Ovary (tissue), 3 donors: ENCODE measurements at regions not wholly inside any gene's neighbourhood (a gene's known extent, or its start where the extent isn't known, plus 50 kb on each side); places are given as distances from the start of the nearest gene placed in this dataset.

Experiments
- EP300 ChIP-seq: sonication (generic); formaldehyde crosslinking; IDR thresholded peaks from one replicate; pipeline ENCODE4 v1.6.1; 2017; ENCODE audit warnings: antibody characterized with exemption
- POLR2A ChIP-seq: fragments of 450-650 bp; IDR thresholded peaks from one replicate; pipeline ENCODE4 v1.6.1; 2017; ENCODE audit warnings: antibody characterized with exemption, mild to moderate bottlenecking, moderate library complexity
- TF ChIP-seq, protein P1 (sequence below), 3 donors: fragments of 450-650 bp in 2 of 3; fragments of 200-600 bp in 1 of 3; IDR thresholded peaks; one replicate each; pipeline versions ENCODE4 v1.5.1 to v1.8.0; 2016 to 2022; ENCODE audit warnings: antibody characterized with exemption in 3 of 3, mild to moderate bottlenecking in 1 of 3
- donor health status: DM: no; HTN: no; CAD: no.

DNA sequence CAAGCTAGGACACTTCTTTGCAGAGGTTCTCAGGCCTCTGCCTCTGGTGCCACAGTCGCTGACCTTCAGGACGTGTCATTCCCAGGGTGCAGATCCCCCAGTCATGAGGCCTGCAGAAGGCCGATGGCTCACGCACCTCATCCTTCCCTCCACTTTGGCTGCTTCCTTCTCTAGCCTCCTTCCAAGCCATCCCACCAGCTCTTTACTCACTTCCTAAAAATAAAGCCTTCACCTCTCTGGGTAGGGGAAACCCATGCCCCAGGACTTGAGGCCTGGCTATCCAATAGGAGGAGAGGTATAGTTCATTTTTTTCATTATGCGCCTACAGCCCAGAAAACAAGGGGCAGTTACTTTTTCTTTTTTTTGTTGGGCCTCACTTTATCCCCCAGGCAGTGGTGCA is 91.4 kb downstream of the B3GNT2 start:
- TF ChIP-seq, protein P1, sequence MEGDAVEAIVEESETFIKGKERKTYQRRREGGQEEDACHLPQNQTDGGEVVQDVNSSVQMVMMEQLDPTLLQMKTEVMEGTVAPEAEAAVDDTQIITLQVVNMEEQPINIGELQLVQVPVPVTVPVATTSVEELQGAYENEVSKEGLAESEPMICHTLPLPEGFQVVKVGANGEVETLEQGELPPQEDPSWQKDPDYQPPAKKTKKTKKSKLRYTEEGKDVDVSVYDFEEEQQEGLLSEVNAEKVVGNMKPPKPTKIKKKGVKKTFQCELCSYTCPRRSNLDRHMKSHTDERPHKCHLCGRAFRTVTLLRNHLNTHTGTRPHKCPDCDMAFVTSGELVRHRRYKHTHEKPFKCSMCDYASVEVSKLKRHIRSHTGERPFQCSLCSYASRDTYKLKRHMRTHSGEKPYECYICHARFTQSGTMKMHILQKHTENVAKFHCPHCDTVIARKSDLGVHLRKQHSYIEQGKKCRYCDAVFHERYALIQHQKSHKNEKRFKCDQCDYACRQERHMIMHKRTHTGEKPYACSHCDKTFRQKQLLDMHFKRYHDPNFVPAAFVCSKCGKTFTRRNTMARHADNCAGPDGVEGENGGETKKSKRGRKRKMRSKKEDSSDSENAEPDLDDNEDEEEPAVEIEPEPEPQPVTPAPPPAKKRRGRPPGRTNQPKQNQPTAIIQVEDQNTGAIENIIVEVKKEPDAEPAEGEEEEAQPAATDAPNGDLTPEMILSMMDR (IDR thresholded peaks at IDR 0.05): no peak
- TF ChIP-seq POLR2A (no peak), EP300 (no peak)
